WTC11 (cell line): ENCODE measurements at regions not wholly inside any gene's neighbourhood (a gene's known extent, or its start where the extent isn't known, plus 50 kb on each side); places are given as distances from the start of the nearest gene placed in this dataset.

Source experiments
- ATAC-seq: fragments of 200-7000 bp; cut with Tn5 transposase; 2 replicates; pipeline ENCODE4 v1.10.0; 2021; ENCODE audit warnings: mild to moderate bottlenecking, moderate library complexity
- CTCF ChIA-PET: fragments of 300-600 bp; sonication (Branson Sonifier 250); formaldehyde crosslinking; loops from one replicate; lab custom pipeline; 2021; ENCODE audit warnings: antibody characterized with exemption; lab: Charles Lee
- POLR2A ChIA-PET: fragments of 350-600 bp; sonication (Branson Sonifier 250); formaldehyde crosslinking; loops from one replicate; lab custom pipeline; 2021; ENCODE audit warnings: antibody characterized with exemption; lab: Charles Lee
- DNase-seq: peaks from one replicate; pipeline ENCODE4 v3.0.0; 2021; ENCODE audit warnings: low spot score
- H3K27ac Mint-ChIP-seq: 2 replicates; pipeline ENCODE4 v1.8.0; 2021; ENCODE audit warnings: mixed read lengths
- H3K27me3 Mint-ChIP-seq: 2 replicates; pipeline ENCODE4 v1.8.0; 2021; ENCODE audit warnings: low read depth, mild to moderate bottlenecking, moderate library complexity, mixed read lengths
- H3K36me3 Mint-ChIP-seq: 2 replicates; pipeline ENCODE4 v1.8.0; 2021; ENCODE audit warnings: mixed read lengths
- H3K4me1 Mint-ChIP-seq: 2 replicates; pipeline ENCODE4 v1.8.0; 2022; ENCODE audit warnings: mixed read lengths
- H3K4me3 Mint-ChIP-seq: 2 replicates; pipeline ENCODE4 v1.8.0; 2021; ENCODE audit warnings: mild to moderate bottlenecking, moderate library complexity, mixed read lengths
- H3K9me3 Mint-ChIP-seq: 2 replicates; pipeline ENCODE4 v1.8.0; 2021; ENCODE audit warnings: mixed read lengths
- ARID4B ChIP-seq: sonication (generic); formaldehyde crosslinking; IDR thresholded peaks from 2 replicates; pipeline ENCODE4 v1.8.0; 2023; ENCODE audit warnings: missing genetic modification reagents, mild to moderate bottlenecking, borderline replicate concordance
- ATF2 ChIP-seq: sonication (generic); formaldehyde crosslinking; IDR thresholded peaks from 2 replicates; pipeline ENCODE4 v1.8.1; 2022; ENCODE audit warnings: low read depth, missing genetic modification reagents, borderline replicate concordance
- ATF3 ChIP-seq: sonication (generic); formaldehyde crosslinking; conservative IDR thresholded peaks from 2 replicates; pipeline ENCODE4 v1.8.1; 2022; ENCODE audit warnings: mild to moderate bottlenecking, missing genetic modification reagents
- CREB1 ChIP-seq: sonication (generic); formaldehyde crosslinking; IDR thresholded peaks from 2 replicates; pipeline ENCODE4 v1.8.0; 2023; ENCODE audit warnings: mild to moderate bottlenecking, missing genetic modification reagents
- E2F1 ChIP-seq: sonication (generic); formaldehyde crosslinking; IDR thresholded peaks from 2 replicates; pipeline ENCODE4 v1.8.0; 2022; ENCODE audit warnings: mild to moderate bottlenecking, missing genetic modification reagents
- EMX1 ChIP-seq: fragments of 250-450 bp; sonication (Bioruptor Pico); IDR thresholded peaks from 2 replicates; pipeline ENCODE4 v1.8.0; 2021; ENCODE audit warnings: mild to moderate bottlenecking
- ETV6 ChIP-seq: sonication (generic); formaldehyde crosslinking; IDR thresholded peaks from 2 replicates; pipeline ENCODE4 v1.8.1; 2022; ENCODE audit warnings: mild to moderate bottlenecking, missing genetic modification reagents
- FOXP1 ChIP-seq: sonication (generic); formaldehyde crosslinking; IDR thresholded peaks from 2 replicates; pipeline ENCODE4 v1.8.0; 2022; ENCODE audit warnings: missing genetic modification reagents, mild to moderate bottlenecking, moderate library complexity, borderline replicate concordance
- GABPB1 ChIP-seq: sonication (generic); formaldehyde crosslinking; IDR thresholded peaks from 2 replicates; pipeline ENCODE4 v1.8.1; 2023; ENCODE audit warnings: mild to moderate bottlenecking, missing genetic modification reagents
- GRHL2 ChIP-seq: fragments of 250-450 bp; sonication (Bioruptor Pico); IDR thresholded peaks from 2 replicates; pipeline ENCODE4 v1.8.0; 2022; ENCODE audit warnings: mild to moderate bottlenecking, moderate library complexity; ENCODE audit not compliant: insufficient replicate concordance, severe bottlenecking
- JAZF1 ChIP-seq: fragments of 250-450 bp; sonication (Bioruptor Pico); IDR thresholded peaks from 2 replicates; pipeline ENCODE4 v1.9.0; 2021; ENCODE audit warnings: moderate library complexity, mild to moderate bottlenecking, inconsistent platforms
- NFATC4 ChIP-seq: fragments of 250-450 bp; sonication (Bioruptor Pico); IDR thresholded peaks from 2 replicates; pipeline ENCODE4 v1.9.0; 2021; ENCODE audit warnings: mild to moderate bottlenecking
- NFE2L1 ChIP-seq: sonication (generic); formaldehyde crosslinking; IDR thresholded peaks from 2 replicates; pipeline ENCODE4 v1.8.1; 2023; ENCODE audit warnings: missing genetic modification reagents
- NFYB ChIP-seq: sonication (generic); formaldehyde crosslinking; conservative IDR thresholded peaks from 2 replicates; pipeline ENCODE4 v1.8.0; 2022; ENCODE audit warnings: low read depth, missing genetic modification reagents
- NR2C2 ChIP-seq: sonication (generic); formaldehyde crosslinking; IDR thresholded peaks from 2 replicates; pipeline ENCODE4 v1.8.0; 2022; ENCODE audit warnings: mild to moderate bottlenecking, missing genetic modification reagents
- RELA ChIP-seq: sonication (generic); formaldehyde crosslinking; IDR thresholded peaks from 2 replicates; pipeline ENCODE4 v1.8.1; 2022; ENCODE audit warnings: missing genetic modification reagents, mild to moderate bottlenecking, borderline replicate concordance
- SMAD3 ChIP-seq: sonication (generic); formaldehyde crosslinking; IDR thresholded peaks from 2 replicates; pipeline ENCODE4 v1.8.0; 2022; ENCODE audit warnings: missing genetic modification reagents, mild to moderate bottlenecking, borderline replicate concordance
- SMAD4 ChIP-seq: sonication (generic); formaldehyde crosslinking; IDR thresholded peaks from 2 replicates; pipeline ENCODE4 v1.8.0; 2022; ENCODE audit warnings: mild to moderate bottlenecking, missing genetic modification reagents
- ZBTB21 ChIP-seq: sonication (generic); formaldehyde crosslinking; IDR thresholded peaks from 2 replicates; pipeline ENCODE4 v1.8.1; 2023; ENCODE audit warnings: mild to moderate bottlenecking, missing genetic modification reagents, borderline replicate concordance
- ZNF281 ChIP-seq: sonication (generic); formaldehyde crosslinking; IDR thresholded peaks from 2 replicates; pipeline ENCODE4 v1.8.0; 2023; ENCODE audit warnings: mild to moderate bottlenecking, missing genetic modification reagents
- ZNF423 ChIP-seq: fragments of 250-450 bp; sonication (Bioruptor Pico); IDR thresholded peaks from 2 replicates; pipeline ENCODE4 v2.1.2; 2022; ENCODE audit warnings: mild to moderate bottlenecking, moderate library complexity

GRCh38 chr21:34276711-34277425 lies 86.9 kb upstream of the KCNE2 start:
- H3K4me3 Mint-ChIP-seq = no peak overlapping the region
- TF ChIP-seq FOXP1 (CRISPR knock-in tag) (no peak), EMX1 (CRISPR knock-in tag) (no peak), ARID4B (CRISPR knock-in tag) (no peak), GABPB1 (no peak)
- H3K36me3 Mint-ChIP-seq = no peaks in the 10 kb centered on the region
- H3K27me3 Mint-ChIP-seq = peaks cover 4% of the 10 kb centered on the region
- no peak overlapping the region for H3K27ac Mint-ChIP-seq
- ChIA-PET POLR2A (no interaction called here), CTCF (no interaction called here)
- ATAC-seq (no peak), DNase-seq (no peak)
- H3K4me1 Mint-ChIP-seq = no peaks in the 10 kb centered on the region
- H3K9me3 Mint-ChIP-seq = peaks cover 3% of the 10 kb centered on the region

- CTCF ChIA-PET = no interaction called here
- ATAC-seq = no peak
Observed at GRCh38 chr21:34278451-34278850, 85.4 kb upstream of the KCNE2 start.

GRCh38 chr21:34279285-34279684 lies 84.5 kb upstream of the KCNE2 start:
- Mint-ChIP-seq H3K9me3 (peaks cover 6% of the 10 kb centered on the region), H3K4me1 (no peaks in the 10 kb centered on the region), H3K36me3 (no peaks in the 10 kb centered on the region), H3K4me3 (no peak overlapping the region), H3K27me3 (no peaks in the 10 kb centered on the region)
- DNase-seq = no peak
- POLR2A ChIA-PET = no interaction called here
- no peak for TF ChIP-seq NFE2L1 (CRISPR knock-in tag)
- TF ChIP-seq E2F1 (CRISPR knock-in tag) = no peak
- no peak for TF ChIP-seq ZNF423 (CRISPR knock-in tag)
- TF ChIP-seq SMAD3 (CRISPR knock-in tag) = no peak
- TF ChIP-seq ETV6 (CRISPR knock-in tag) = no peak
- no peak for TF ChIP-seq ZNF281 (CRISPR knock-in tag)
- TF ChIP-seq ATF2 (CRISPR knock-in tag) = no peak
- no peak for TF ChIP-seq NFYB
- TF ChIP-seq NR2C2 (CRISPR knock-in tag) = no peak
- TF ChIP-seq ZBTB21 (CRISPR knock-in tag) = no peak
- TF ChIP-seq, all 79 proteins: peak for 0
- no peak overlapping the region for H3K27ac Mint-ChIP-seq
- CTCF ChIA-PET = no interaction called here
- ATAC-seq = no peak

More at GRCh38 chr21:34278451-34278850, 85.4 kb upstream of the KCNE2 start:
- no peaks in the 10 kb centered on the region for H3K4me1 Mint-ChIP-seq
- H3K9me3 Mint-ChIP-seq = peaks cover 3% of the 10 kb centered on the region
- DNase-seq = no peak
- no peak overlapping the region for H3K27ac Mint-ChIP-seq
- POLR2A ChIA-PET = no interaction called here
- H3K4me3 Mint-ChIP-seq = no peak overlapping the region
- H3K36me3 Mint-ChIP-seq = no peaks in the 10 kb centered on the region
- peaks cover 4% of the 10 kb centered on the region for H3K27me3 Mint-ChIP-seq
- no peak for TF ChIP-seq GRHL2 (CRISPR knock-in tag)
- no peak for TF ChIP-seq JAZF1 (CRISPR knock-in tag)
- TF ChIP-seq RELA = no peak
- TF ChIP-seq CREB1 (CRISPR knock-in tag) = no peak
- TF ChIP-seq SMAD4 = no peak
- no peak for TF ChIP-seq ATF3 (CRISPR knock-in tag)
- no peak for TF ChIP-seq NFATC4 (CRISPR knock-in tag)
- TF ChIP-seq NR2C2 (CRISPR knock-in tag) = no peak
